ENCODE measurements at regions not wholly inside any gene's neighbourhood (a gene's known extent, or its start where the extent isn't known, plus 50 kb on each side); places are given as distances from the start of the nearest gene placed in this dataset.

- no peak overlapping the region for H3K4me3 Mint-ChIP-seq
Observed at GRCh38 chr5:24281818-24282217, 363.0 kb downstream of the CDH10 start.

GRCh38 chr5:24289582-24290335 lies 355.0 kb downstream of the CDH10 start:
- Mint-ChIP-seq H3K4me1 (no peaks in the 10 kb centered on the region), H3K27me3 (no peaks in the 10 kb centered on the region), H3K27ac (no peak overlapping the region), H3K36me3 (ENCODE audit: low read depth) (no peaks in the 10 kb centered on the region), H3K9me3 (peaks cover 5% of the 10 kb centered on the region), H3K4me3 (no peak overlapping the region)
- ChIA-PET CTCF (no interaction called here), POLR2A (no interaction called here)
- DNase-seq: no peak

More at GRCh38 chr5:24281818-24282217, 363.0 kb downstream of the CDH10 start:
- ChIA-PET CTCF (no interaction called here), POLR2A (no interaction called here)
- H3K9me3 Mint-ChIP-seq: peaks cover 5% of the 10 kb centered on the region
- no peaks in the 10 kb centered on the region for H3K36me3 Mint-ChIP-seq (ENCODE audit: low read depth)
- no peak overlapping the region for H3K27ac Mint-ChIP-seq
- H3K4me1 Mint-ChIP-seq: no peaks in the 10 kb centered on the region
- DNase-seq: no peak
- no peaks in the 10 kb centered on the region for H3K27me3 Mint-ChIP-seq

- no peak for DNase-seq
- Mint-ChIP-seq H3K36me3 (ENCODE audit: low read depth) (no peaks in the 10 kb centered on the region), H3K4me3 (no peak overlapping the region), H3K4me1 (no peaks in the 10 kb centered on the region), H3K27me3 (no peaks in the 10 kb centered on the region), H3K27ac (no peak overlapping the region), H3K9me3 (peaks cover 5% of the 10 kb centered on the region)
- ChIA-PET POLR2A (no interaction called here), CTCF (no interaction called here)
Observed at GRCh38 chr5:24290536-24290935, 354.2 kb downstream of the CDH10 start.

GRCh38 chr5:24291916-24292315 lies 352.9 kb downstream of the CDH10 start:
- no peaks in the 10 kb centered on the region for H3K36me3 Mint-ChIP-seq (ENCODE audit: low read depth)
- peaks cover 7% of the 10 kb centered on the region for H3K9me3 Mint-ChIP-seq
- H3K27ac Mint-ChIP-seq: no peak overlapping the region

GRCh38 chr5:24294333-24294732 lies 350.4 kb downstream of the CDH10 start:
- CTCF ChIA-PET: no interaction called here
- no peak overlapping the region for H3K27ac Mint-ChIP-seq

More at GRCh38 chr5:24291916-24292315, 352.9 kb downstream of the CDH10 start:
- POLR2A ChIA-PET: no interaction called here
- CTCF ChIA-PET: no interaction called here
- Mint-ChIP-seq H3K4me3 (no peak overlapping the region), H3K4me1 (no peaks in the 10 kb centered on the region), H3K27me3 (no peaks in the 10 kb centered on the region)
- no peak for DNase-seq

GRCh38 chr5:24314106-24314505 lies 330.7 kb downstream of the CDH10 start:
- no peak overlapping the region for H3K4me3 Mint-ChIP-seq
- no peak for DNase-seq
- H3K36me3 Mint-ChIP-seq (ENCODE audit: low read depth): no peaks in the 10 kb centered on the region
- CTCF ChIA-PET: no interaction called here
- H3K27ac Mint-ChIP-seq: no peak overlapping the region
- POLR2A ChIA-PET: no interaction called here
- no peaks in the 10 kb centered on the region for H3K27me3 Mint-ChIP-seq
- H3K4me1 Mint-ChIP-seq: no peaks in the 10 kb centered on the region
- peaks cover 39% of the 10 kb centered on the region for H3K9me3 Mint-ChIP-seq

More at GRCh38 chr5:24294333-24294732, 350.4 kb downstream of the CDH10 start:
- POLR2A ChIA-PET: no interaction called here
- peaks cover 16% of the 10 kb centered on the region for H3K9me3 Mint-ChIP-seq
- no peaks in the 10 kb centered on the region for H3K36me3 Mint-ChIP-seq (ENCODE audit: low read depth)
- H3K4me3 Mint-ChIP-seq: no peak overlapping the region
- H3K27me3 Mint-ChIP-seq: no peaks in the 10 kb centered on the region
- no peaks in the 10 kb centered on the region for H3K4me1 Mint-ChIP-seq
- DNase-seq: no peak

GRCh38 chr5:24320643-24321042 lies 324.1 kb downstream of the CDH10 start:
- Mint-ChIP-seq H3K9me3 (peaks cover 21% of the 10 kb centered on the region), H3K4me1 (no peaks in the 10 kb centered on the region), H3K27ac (no peak overlapping the region), H3K36me3 (ENCODE audit: low read depth) (no peaks in the 10 kb centered on the region), H3K27me3 (no peaks in the 10 kb centered on the region), H3K4me3 (no peak overlapping the region)
- POLR2A ChIA-PET: no interaction called here
- DNase-seq: no peak
- CTCF ChIA-PET: no interaction called here

GRCh38 chr5:24325306-24325832 lies 319.4 kb downstream of the CDH10 start:
- Mint-ChIP-seq H3K4me1 (no peaks in the 10 kb centered on the region), H3K4me3 (no peak overlapping the region), H3K27ac (no peak overlapping the region), H3K9me3 (peaks cover 21% of the 10 kb centered on the region), H3K27me3 (no peaks in the 10 kb centered on the region), H3K36me3 (ENCODE audit: low read depth) (no peaks in the 10 kb centered on the region)
- CTCF ChIA-PET: no interaction called here
- POLR2A ChIA-PET: no interaction called here
- no peak for DNase-seq

GRCh38 chr5:24331531-24331930 lies 313.2 kb downstream of the CDH10 start:
- Mint-ChIP-seq H3K36me3 (ENCODE audit: low read depth) (no peaks in the 10 kb centered on the region), H3K27ac (no peak overlapping the region), H3K9me3 (peaks cover 23% of the 10 kb centered on the region), H3K4me1 (no peaks in the 10 kb centered on the region), H3K27me3 (no peaks in the 10 kb centered on the region), H3K4me3 (no peak overlapping the region)
- CTCF ChIA-PET: no interaction called here
- no peak for DNase-seq
- POLR2A ChIA-PET: no interaction called here

- Mint-ChIP-seq H3K9me3 (peaks cover 14% of the 10 kb centered on the region), H3K4me1 (no peaks in the 10 kb centered on the region), H3K4me3 (no peak overlapping the region), H3K27me3 (no peaks in the 10 kb centered on the region), H3K27ac (no peak overlapping the region), H3K36me3 (ENCODE audit: low read depth) (no peaks in the 10 kb centered on the region)
- ChIA-PET POLR2A (no interaction called here), CTCF (no interaction called here)
- no peak for DNase-seq
Observed at GRCh38 chr5:24347158-24347557, 297.6 kb downstream of the CDH10 start.

- Mint-ChIP-seq H3K36me3 (ENCODE audit: low read depth) (no peaks in the 10 kb centered on the region), H3K4me1 (no peaks in the 10 kb centered on the region), H3K27me3 (no peaks in the 10 kb centered on the region), H3K9me3 (peaks cover 15% of the 10 kb centered on the region), H3K4me3 (no peak overlapping the region), H3K27ac (no peak overlapping the region)
- ChIA-PET POLR2A (no interaction called here), CTCF (no interaction called here)
- DNase-seq: no peak
Observed at GRCh38 chr5:24351285-24351684, 293.5 kb downstream of the CDH10 start.

GRCh38 chr5:24353016-24353415 lies 291.8 kb downstream of the CDH10 start:
- Mint-ChIP-seq H3K27me3 (no peaks in the 10 kb centered on the region), H3K4me3 (no peak overlapping the region), H3K4me1 (no peaks in the 10 kb centered on the region), H3K9me3 (peaks cover 13% of the 10 kb centered on the region), H3K27ac (no peak overlapping the region), H3K36me3 (ENCODE audit: low read depth) (no peaks in the 10 kb centered on the region)
- ChIA-PET POLR2A (no interaction called here), CTCF (no interaction called here)
- DNase-seq: no peak

GRCh38 chr5:24353611-24354010 lies 291.2 kb downstream of the CDH10 start:
- ChIA-PET CTCF (no interaction called here), POLR2A (no interaction called here)
- no peak overlapping the region for H3K27ac Mint-ChIP-seq
- H3K36me3 Mint-ChIP-seq (ENCODE audit: low read depth): no peaks in the 10 kb centered on the region
- no peaks in the 10 kb centered on the region for H3K4me1 Mint-ChIP-seq
- no peak overlapping the region for H3K4me3 Mint-ChIP-seq
- DNase-seq: no peak
- peaks cover 13% of the 10 kb centered on the region for H3K9me3 Mint-ChIP-seq
- no peaks in the 10 kb centered on the region for H3K27me3 Mint-ChIP-seq

- no peak overlapping the region for H3K4me3 Mint-ChIP-seq
Observed at GRCh38 chr5:24363789-24364481, 280.8 kb downstream of the CDH10 start.

More at GRCh38 chr5:24363789-24364481, 280.8 kb downstream of the CDH10 start:
- POLR2A ChIA-PET: no interaction called here
- DNase-seq: no peak
- CTCF ChIA-PET: no interaction called here
- Mint-ChIP-seq H3K4me1 (no peaks in the 10 kb centered on the region), H3K9me3 (peaks cover 19% of the 10 kb centered on the region), H3K27ac (no peak overlapping the region), H3K36me3 (ENCODE audit: low read depth) (no peaks in the 10 kb centered on the region), H3K27me3 (no peaks in the 10 kb centered on the region)

All from activated CD4-positive, alpha-beta memory T cell treated with anti-CD3 and anti-CD28 coated beads, Interleukin-2, amount 10 ng/mL, durations not matched to agents 7 days and 5 days (primary cell).